Muscle layer of colon (tissue), 2 donors: ENCODE measurements at regions not wholly inside any gene's neighbourhood (a gene's known extent, or its start where the extent isn't known, plus 50 kb on each side); places are given as distances from the start of the nearest gene placed in this dataset.

Experiments used
- H3K27ac ChIP-seq: one replicate; pipeline ENCODE4 v1.7.0; 2013; ENCODE audit warnings: low read depth, mild to moderate bottlenecking, low read length, moderate library complexity
- H3K27me3 ChIP-seq, 2 donors: one replicate each; pipeline ENCODE4 v1.7.0; 2013; ENCODE audit warnings: low read length in 2 of 2, mild to moderate bottlenecking in 2 of 2; ENCODE audit not compliant: insufficient read depth in 2 of 2, control insufficient read depth in 1 of 2
- H3K36me3 ChIP-seq: one replicate; pipeline ENCODE4 v1.7.0; 2013; ENCODE audit warnings: mild to moderate bottlenecking, low read length; ENCODE audit not compliant: insufficient read depth
- H3K4me1 ChIP-seq: one replicate; pipeline ENCODE4 v1.7.0; 2013; ENCODE audit warnings: mild to moderate bottlenecking, low read length; ENCODE audit not compliant: insufficient read depth
- H3K4me3 ChIP-seq, 2 donors: one replicate each; pipeline ENCODE4 v1.7.0; 2013; ENCODE audit warnings: low read length in 2 of 2, low read depth in 1 of 2, mild to moderate bottlenecking in 1 of 2, moderate library complexity in 1 of 2
- H3K9ac ChIP-seq: one replicate; pipeline ENCODE4 v1.7.0; 2013; ENCODE audit warnings: low read length
- H3K9me3 ChIP-seq: one replicate; pipeline ENCODE4 v1.7.0; 2013; ENCODE audit warnings: mild to moderate bottlenecking, low read length
- donor health status: abdominal sarcoma.
- donor health status: Adenocarcinoma of cecum.

DNA sequence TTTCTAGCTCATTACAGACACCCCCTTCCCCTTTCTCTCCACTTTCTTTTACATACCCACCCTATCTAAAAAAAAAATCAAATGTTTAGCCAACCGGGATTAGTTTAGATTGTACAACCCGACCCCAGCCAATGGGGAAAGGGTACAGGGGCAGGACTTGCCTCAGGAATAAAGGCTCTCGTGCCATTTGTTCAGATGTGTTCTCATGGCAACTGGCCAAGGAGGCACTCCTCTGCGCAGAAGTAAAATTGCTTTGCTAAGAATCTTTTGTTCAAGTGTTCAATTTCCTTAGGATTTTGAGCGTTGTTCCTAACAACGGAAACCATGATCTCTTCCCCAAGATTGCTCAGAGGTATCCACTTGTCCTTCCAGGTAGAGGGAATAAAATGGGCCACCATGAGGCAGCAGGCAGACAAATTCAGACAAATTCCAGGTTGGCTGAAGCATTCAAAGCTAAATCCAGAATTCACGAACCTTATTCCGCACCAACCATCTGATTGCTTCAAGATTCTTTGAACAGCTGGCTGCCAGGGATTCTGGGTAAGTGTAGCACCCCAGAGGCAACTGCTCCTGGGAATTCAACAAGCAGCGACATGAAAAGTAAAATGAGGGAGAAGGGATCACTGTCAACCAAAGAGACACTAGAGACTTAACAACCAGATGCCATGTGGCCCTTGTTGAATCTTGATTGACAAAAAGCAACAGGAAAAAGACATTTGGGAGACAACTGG lies 431.8 kb downstream of the PREX1 start:
- Histone ChIP-seq H3K4me3 (no peak overlapping the region), H3K4me1 (no peaks in the 10 kb centered on the region), H3K27me3 (no peaks in the 10 kb centered on the region), H3K27ac (no peak overlapping the region), H3K9me3 (no peaks in the 10 kb centered on the region), H3K9ac (no peak overlapping the region), H3K36me3 (no peaks in the 10 kb centered on the region)

DNA sequence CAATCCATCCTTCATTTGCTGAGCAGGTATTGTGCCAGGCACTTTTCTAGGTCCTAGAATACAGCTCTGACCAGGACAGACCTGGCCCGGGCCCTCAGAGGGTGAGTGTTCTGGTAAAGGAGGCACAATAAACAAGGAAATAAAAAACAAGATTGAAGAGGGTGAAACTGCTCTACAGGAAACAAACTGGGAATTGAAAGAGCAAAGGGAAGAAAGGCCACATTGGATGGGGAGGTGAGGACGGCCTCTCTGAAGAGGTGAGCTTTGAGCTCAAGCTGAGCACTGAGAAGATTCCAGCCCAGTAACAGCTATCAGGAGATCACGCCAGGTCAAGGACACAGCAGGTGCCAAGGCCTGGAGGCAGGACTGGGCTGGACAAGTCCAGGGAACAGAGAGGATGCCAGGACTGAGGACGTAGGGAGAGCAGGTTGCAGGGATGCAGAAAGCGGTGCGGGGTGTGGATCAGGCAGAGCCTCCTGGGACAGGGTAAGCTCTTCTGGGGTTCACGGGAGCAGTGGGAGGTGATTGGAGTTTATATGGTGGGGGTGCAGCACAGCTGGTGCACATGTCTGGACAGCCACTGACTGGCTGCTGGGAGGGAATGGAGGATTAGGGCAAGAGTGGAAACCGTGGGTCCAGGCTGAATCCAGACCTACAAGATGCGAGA lies 433.3 kb downstream of the PREX1 start:
- Histone ChIP-seq H3K9me3 (no peaks in the 10 kb centered on the region), H3K9ac (no peak overlapping the region), H3K27ac (no peak overlapping the region), H3K4me1 (no peaks in the 10 kb centered on the region), H3K4me3 (no peak overlapping the region), H3K27me3 (no peaks in the 10 kb centered on the region), H3K36me3 (no peaks in the 10 kb centered on the region)

DNA sequence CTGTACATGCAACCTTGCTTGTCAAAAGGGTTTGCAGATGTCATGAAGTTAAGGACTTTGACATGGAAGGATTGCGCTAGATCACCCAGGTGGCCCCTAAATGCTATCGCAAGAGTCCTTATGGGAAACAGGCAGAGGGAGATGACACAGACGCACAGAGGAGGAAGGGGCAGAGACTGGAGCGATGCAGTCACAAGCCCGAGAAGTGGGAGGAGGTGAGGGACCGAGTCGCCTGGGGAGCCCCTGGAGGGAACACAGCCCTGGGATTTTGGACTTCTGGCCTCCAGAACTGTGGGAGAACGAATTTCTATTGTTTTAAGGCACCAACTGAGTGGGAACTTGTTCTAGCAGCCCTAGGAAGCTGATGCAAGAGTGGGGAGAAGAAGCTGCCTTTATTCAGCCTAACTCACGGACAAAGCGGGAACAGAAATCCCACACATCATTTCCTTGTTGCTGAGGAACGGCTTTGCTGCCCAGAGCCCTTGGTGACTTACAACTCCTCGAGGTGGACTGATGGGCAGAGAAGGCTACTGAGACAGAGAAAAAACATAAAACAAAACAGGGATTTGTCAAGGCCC lies 434.0 kb downstream of the PREX1 start:
- Histone ChIP-seq H3K4me1 (no peaks in the 10 kb centered on the region), H3K36me3 (no peaks in the 10 kb centered on the region), H3K27ac (no peak overlapping the region), H3K4me3 (no peak overlapping the region), H3K9me3 (no peaks in the 10 kb centered on the region), H3K9ac (no peak overlapping the region), H3K27me3 (no peaks in the 10 kb centered on the region)

DNA sequence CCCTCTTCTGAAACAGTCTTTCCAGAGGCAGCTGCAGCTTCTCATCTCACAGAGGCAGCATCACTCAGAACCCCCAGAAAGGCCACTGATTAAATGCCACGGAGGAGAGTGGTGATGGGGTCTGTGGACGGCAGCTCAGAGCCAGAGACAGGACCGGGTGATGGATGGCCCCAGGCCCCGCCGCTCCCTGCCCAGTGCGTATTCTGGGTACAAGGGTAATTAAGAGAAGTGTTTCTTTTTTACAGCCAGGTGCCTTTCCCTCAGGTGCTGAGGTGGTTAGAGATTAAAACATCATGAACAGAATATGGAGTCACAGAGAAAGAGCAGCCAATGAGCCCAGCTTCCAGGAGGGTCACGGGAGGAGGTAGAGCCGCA lies 434.5 kb downstream of the PREX1 start:
- Histone ChIP-seq H3K36me3 (no peaks in the 10 kb centered on the region), H3K4me3 (no peak overlapping the region), H3K4me1 (no peaks in the 10 kb centered on the region)

DNA sequence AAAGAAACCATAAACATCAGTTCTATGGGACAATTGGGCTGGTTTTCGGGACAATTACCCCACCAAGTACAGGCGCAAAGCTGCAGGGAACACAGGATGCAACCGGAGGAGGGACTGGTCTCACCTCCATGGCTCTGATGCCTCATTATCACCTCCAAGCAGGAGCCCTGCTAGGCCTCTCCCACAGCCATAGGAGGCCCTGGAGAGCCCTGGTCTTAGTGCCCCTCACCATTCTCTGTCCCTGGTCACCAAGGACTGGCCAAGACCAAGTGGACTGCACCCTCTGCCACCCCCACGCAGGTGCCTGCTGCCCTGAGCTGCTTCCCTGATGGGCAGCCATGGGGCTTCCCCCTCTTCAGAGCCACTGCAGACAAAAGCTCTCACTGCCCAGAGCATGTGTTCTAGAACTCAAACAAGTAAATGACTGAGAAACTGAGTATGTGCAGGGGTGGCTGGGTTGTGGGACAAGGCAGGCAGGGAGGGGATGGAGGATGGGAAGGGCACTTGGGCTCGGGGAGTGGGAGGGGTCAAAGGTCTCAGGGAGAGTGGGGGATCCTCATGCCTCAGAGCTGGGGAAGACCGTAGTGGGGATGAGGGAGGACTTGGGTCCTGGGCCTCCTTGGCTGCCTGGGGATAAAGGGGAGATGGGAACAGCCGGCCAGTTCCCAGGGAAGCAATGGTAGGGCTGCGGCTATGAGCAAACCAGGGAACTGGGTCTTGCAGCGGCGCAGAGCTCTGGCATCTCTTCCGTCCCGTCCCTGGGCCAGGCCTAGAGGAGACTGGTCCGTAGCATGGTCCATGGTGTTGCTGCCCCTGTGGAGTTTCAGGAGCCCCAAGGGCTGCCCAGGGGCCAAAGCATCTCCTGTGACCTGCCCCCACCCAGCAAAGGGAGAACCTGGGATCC lies 435.1 kb downstream of the PREX1 start:
- H3K4me3 ChIP-seq: no peak overlapping the region
- no peaks in the 10 kb centered on the region for H3K36me3 ChIP-seq
- H3K4me1 ChIP-seq: no peaks in the 10 kb centered on the region
- no peak overlapping the region for H3K9ac ChIP-seq
- no peaks in the 10 kb centered on the region for H3K9me3 ChIP-seq
- no peak overlapping the region for H3K27ac ChIP-seq
- H3K27me3 ChIP-seq: no peaks in the 10 kb centered on the region

More for the DNA sequence above, 434.5 kb downstream of the PREX1 start:
- Histone ChIP-seq H3K27ac (no peak overlapping the region), H3K27me3 (no peaks in the 10 kb centered on the region), H3K9ac (no peak overlapping the region), H3K9me3 (no peaks in the 10 kb centered on the region)

DNA sequence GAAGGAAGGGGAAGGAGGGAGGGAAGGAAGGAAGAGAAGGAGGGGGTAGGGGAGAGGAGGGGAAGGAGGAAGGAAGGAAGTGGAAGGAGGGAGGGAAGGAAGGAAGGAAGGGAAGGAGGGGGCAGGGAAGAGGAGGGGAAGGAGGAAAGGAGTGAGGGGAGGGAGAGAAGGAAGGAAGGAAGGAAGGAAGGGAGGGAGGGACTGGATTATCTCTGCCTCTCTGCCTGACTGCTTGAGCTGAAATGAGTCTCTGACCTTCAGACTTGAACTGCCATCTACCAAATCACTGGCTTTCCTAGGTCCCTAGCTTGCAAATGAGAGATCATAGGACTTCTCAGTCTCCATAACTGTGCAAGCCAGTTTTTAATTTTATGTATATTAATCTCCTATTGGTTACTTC lies 436.8 kb downstream of the PREX1 start:
- Histone ChIP-seq H3K4me1 (no peaks in the 10 kb centered on the region), H3K36me3 (no peaks in the 10 kb centered on the region), H3K27ac (no peak overlapping the region), H3K9ac (no peak overlapping the region), H3K27me3 (no peaks in the 10 kb centered on the region), H3K9me3 (no peaks in the 10 kb centered on the region), H3K4me3 (no peak overlapping the region)

DNA sequence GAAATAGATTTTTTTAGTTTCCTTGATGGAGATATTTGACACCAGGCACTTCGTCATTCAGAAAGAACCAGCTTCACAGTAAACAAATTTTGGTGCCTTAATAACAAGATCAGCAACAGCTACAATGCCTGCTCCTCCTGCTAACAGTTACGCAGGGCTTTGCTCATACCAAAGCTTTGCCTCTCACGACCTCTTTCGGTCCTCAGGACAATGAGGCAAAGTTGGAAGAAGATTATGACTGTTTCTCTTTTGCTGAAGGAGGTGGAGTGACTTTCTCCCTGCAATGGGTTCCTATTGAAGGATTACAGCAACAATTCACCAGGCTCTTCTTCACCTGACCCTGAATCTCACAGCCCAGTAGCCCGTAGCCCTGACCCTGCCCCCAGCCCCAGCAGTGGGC lies 440.1 kb downstream of the PREX1 start:
- Histone ChIP-seq H3K9me3 (no peaks in the 10 kb centered on the region), H3K9ac (no peak overlapping the region), H3K27ac (no peak overlapping the region), H3K4me1 (no peaks in the 10 kb centered on the region), H3K4me3 (no peak overlapping the region), H3K36me3 (no peaks in the 10 kb centered on the region), H3K27me3 (no peaks in the 10 kb centered on the region)

DNA sequence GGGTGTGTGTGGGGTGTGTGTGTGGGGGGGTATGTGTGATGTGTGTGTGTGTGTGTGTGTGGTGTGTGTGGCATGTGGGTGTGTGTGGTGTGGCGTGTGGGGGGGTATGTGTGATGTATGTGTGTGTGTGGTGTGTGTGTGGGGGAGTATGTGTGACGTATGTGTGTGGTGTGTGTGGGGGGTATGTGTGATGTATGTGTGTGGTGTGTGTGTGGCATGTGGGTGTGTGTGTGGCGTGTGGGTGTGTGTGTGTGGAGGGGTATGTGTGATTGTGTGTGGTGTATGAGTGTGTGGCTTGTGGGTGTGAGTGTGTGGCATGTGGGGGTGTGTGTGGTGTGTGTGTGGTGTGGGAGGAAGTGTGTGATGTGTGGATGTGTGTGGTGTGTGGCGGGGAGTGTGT lies 442.3 kb downstream of the PREX1 start:
- H3K27ac ChIP-seq: no peak overlapping the region
- H3K4me3 ChIP-seq: no peak overlapping the region
- H3K9me3 ChIP-seq: no peaks in the 10 kb centered on the region
- H3K9ac ChIP-seq: no peak overlapping the region
- H3K4me1 ChIP-seq: peaks cover 4% of the 10 kb centered on the region
- no peaks in the 10 kb centered on the region for H3K27me3 ChIP-seq
- no peaks in the 10 kb centered on the region for H3K36me3 ChIP-seq

DNA sequence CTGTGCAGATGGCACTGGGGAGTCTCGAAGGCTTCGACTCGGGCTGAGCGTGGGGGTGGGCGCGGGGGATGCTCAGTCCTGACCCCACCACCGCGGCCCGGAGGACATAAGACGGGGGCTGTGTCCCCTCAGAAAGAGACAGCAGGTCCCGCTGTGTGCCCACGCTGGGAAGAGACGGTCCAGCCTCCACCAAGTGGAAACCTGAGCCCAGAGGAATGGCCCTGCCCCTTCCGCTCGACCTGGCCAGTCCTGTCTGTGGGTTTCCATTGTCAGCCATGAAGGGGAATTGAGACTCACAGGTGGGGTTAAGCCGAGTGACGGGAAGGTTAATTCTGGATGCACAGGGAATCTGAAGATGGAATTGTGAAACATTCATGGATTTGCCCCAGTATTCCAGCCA lies 442.7 kb downstream of the PREX1 start:
- Histone ChIP-seq H3K9ac (no peak overlapping the region), H3K9me3 (no peaks in the 10 kb centered on the region), H3K36me3 (no peaks in the 10 kb centered on the region), H3K4me1 (peaks cover 4% of the 10 kb centered on the region), H3K4me3 (no peak overlapping the region), H3K27ac (no peak overlapping the region), H3K27me3 (no peaks in the 10 kb centered on the region)

DNA sequence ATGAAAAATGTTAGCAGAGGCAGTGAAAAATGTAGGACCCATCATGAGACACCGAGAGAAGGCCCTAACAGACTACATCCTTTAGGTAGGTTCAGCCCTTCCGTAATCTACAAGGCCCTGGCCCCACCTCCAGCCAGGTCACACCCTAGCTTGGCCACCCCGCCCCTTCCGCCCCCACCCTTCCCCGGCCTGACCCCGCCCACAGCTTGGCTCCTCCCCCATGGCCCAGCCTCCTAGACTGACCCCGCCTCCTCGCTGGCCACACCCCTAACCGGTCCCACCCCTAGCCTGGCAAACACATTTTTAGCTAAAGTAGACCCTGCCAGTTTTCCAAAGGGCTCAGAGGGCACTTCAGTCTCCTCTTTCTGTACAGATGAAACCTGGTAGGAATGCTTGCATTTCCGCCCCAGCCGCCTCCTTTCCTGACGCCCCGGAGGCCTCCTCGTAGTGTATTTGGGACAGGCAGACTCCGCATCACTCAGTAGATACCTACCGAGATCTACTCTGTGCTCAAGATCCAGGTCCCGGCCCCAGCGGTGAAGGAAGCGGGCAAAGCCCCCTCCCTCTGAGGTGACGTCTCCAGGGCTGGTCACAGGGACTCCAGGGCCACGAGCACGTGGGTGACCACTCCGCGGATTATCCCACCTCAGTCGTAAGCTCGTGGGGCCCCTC lies 443.5 kb downstream of the PREX1 start:
- Histone ChIP-seq H3K36me3 (no peaks in the 10 kb centered on the region), H3K27ac (no peak overlapping the region), H3K9me3 (no peaks in the 10 kb centered on the region), H3K4me1 (peaks cover 4% of the 10 kb centered on the region), H3K27me3 (no peaks in the 10 kb centered on the region), H3K4me3 (no peak overlapping the region), H3K9ac (no peak overlapping the region)

DNA sequence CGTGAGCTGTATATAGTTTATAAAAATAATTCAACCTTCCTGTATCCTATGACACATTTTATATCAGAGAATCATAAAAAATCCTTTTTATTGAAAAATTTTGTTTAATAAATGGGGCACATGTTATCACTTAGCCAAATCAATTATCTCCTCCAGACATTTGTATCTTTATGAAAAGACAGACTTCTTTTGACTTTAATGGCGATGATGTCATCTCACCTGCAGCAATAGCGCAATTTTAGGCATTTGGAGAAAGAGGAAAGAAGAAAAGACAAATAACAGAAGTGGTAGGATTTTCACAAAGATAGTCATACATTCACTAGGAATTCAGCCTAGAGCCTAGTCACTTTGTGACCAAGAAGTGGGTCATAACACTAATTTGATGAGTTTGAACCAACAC lies 444.5 kb downstream of the PREX1 start:
- Histone ChIP-seq H3K9me3 (no peaks in the 10 kb centered on the region), H3K4me3 (no peak overlapping the region), H3K36me3 (no peaks in the 10 kb centered on the region)

More for the DNA sequence above, 444.5 kb downstream of the PREX1 start:
- H3K9ac ChIP-seq: no peak overlapping the region
- H3K27me3 ChIP-seq: no peaks in the 10 kb centered on the region
- H3K27ac ChIP-seq: no peak overlapping the region
- H3K4me1 ChIP-seq: peaks cover 4% of the 10 kb centered on the region
